SK-N-SH treated with all-trans-retinoic acid at 6 μM for 48 hours (cell line): ENCODE measurements at regions not wholly inside any gene's neighbourhood (a gene's known extent, or its start where the extent isn't known, plus 50 kb on each side); places are given as distances from the start of the nearest gene placed in this dataset.

Experiments
- ATAC-seq: fragments of 200-7000 bp; cut with Tn5 transposase; 3 replicates; pipeline ENCODE4 v1.9.1; 2020; ENCODE audit warnings: mild to moderate bottlenecking, moderate library complexity
- BACH2 ChIP-seq: fragments of 250-450 bp; sonication (Bioruptor Pico); IDR thresholded peaks from 2 replicates; pipeline ENCODE4 v1.9.0; 2021; ENCODE audit warnings: mild to moderate bottlenecking, borderline replicate concordance
- CSDC2 ChIP-seq: fragments of 250-450 bp; sonication (Bioruptor Pico); IDR thresholded peaks from 2 replicates; pipeline ENCODE4 v1.5.0; 2020; ENCODE audit warnings: mild to moderate bottlenecking, moderate library complexity
- ESRRG ChIP-seq: fragments of 250-450 bp; sonication (Bioruptor Pico); IDR thresholded peaks from 2 replicates; pipeline ENCODE4 v1.6.1; 2021; ENCODE audit warnings: mild to moderate bottlenecking
- GLIS3 ChIP-seq: fragments of 250-450 bp; sonication (Bioruptor Pico); IDR thresholded peaks from 2 replicates; pipeline ENCODE4 v1.5.0; 2020; ENCODE audit warnings: mild to moderate bottlenecking, moderate library complexity
- OSR1 ChIP-seq: fragments of 250-450 bp; sonication (Bioruptor Pico); IDR thresholded peaks from 2 replicates; pipeline ENCODE4 v1.8.0; 2022; ENCODE audit warnings: moderate library complexity, mild to moderate bottlenecking, inconsistent platforms
- PPARA ChIP-seq: fragments of 250-450 bp; sonication (Bioruptor Pico); IDR thresholded peaks from 2 replicates; pipeline ENCODE4 v1.5.0; 2020; ENCODE audit warnings: mild to moderate bottlenecking, borderline replicate concordance
- RARB ChIP-seq: fragments of 250-450 bp; sonication (Bioruptor Pico); IDR thresholded peaks from 2 replicates; pipeline ENCODE4 v1.8.0; 2021; ENCODE audit warnings: mild to moderate bottlenecking, moderate library complexity
- SNAI2 ChIP-seq: fragments of 250-450 bp; sonication (Bioruptor Pico); IDR thresholded peaks from 2 replicates; pipeline ENCODE4 v1.5.0; 2020; ENCODE audit warnings: mild to moderate bottlenecking, moderate library complexity
- TOX ChIP-seq: fragments of 250-450 bp; sonication (Bioruptor Pico); IDR thresholded peaks from 2 replicates; pipeline ENCODE4 v1.8.0; 2021; ENCODE audit warnings: mild to moderate bottlenecking, moderate library complexity, borderline replicate concordance
- ZC3H10 ChIP-seq: fragments of 250-450 bp; sonication (Bioruptor Pico); IDR thresholded peaks from 2 replicates; pipeline ENCODE4 v1.5.1; 2021; ENCODE audit warnings: mild to moderate bottlenecking, moderate library complexity
- ZFP3 ChIP-seq: fragments of 250-450 bp; sonication (Bioruptor Pico); IDR thresholded peaks from 2 replicates; pipeline ENCODE4 v1.5.0; 2020; ENCODE audit warnings: mild to moderate bottlenecking, moderate library complexity
- ZFP30 ChIP-seq: fragments of 450-650 bp; formaldehyde crosslinking; IDR thresholded peaks from 2 replicates; pipeline ENCODE4 v1.5.0; 2022; ENCODE audit warnings: mild to moderate bottlenecking, moderate library complexity
- ZNF565 ChIP-seq: fragments of 450-650 bp; formaldehyde crosslinking; conservative IDR thresholded peaks from 2 replicates; pipeline ENCODE4 v1.5.0; 2020; ENCODE audit warnings: low read depth, mild to moderate bottlenecking, moderate library complexity
- ZNF70 ChIP-seq: fragments of 450-650 bp; formaldehyde crosslinking; IDR thresholded peaks from 2 replicates; pipeline ENCODE4 v1.5.0; 2020; ENCODE audit warnings: mild to moderate bottlenecking, moderate library complexity
- ZNF8 ChIP-seq: fragments of 450-650 bp; formaldehyde crosslinking; IDR thresholded peaks from 2 replicates; pipeline ENCODE4 v1.5.0; 2020; ENCODE audit warnings: mild to moderate bottlenecking, moderate library complexity
- TF ChIP-seq, protein P1 (sequence below): fragments of 250-450 bp; sonication (Bioruptor Pico); IDR thresholded peaks from 2 replicates; pipeline ENCODE4 v1.8.0; 2020; ENCODE audit warnings: mild to moderate bottlenecking, moderate library complexity, borderline replicate concordance
- TF ChIP-seq, protein P2 (sequence below): fragments of 250-450 bp; sonication (Bioruptor Pico); IDR thresholded peaks from 2 replicates; pipeline ENCODE4 v1.5.1; 2021; ENCODE audit warnings: mild to moderate bottlenecking, moderate library complexity
- TF ChIP-seq, protein P3 (sequence below): fragments of 250-450 bp; sonication (Bioruptor Pico); IDR thresholded peaks from 2 replicates; pipeline ENCODE4 v1.5.0; 2020; ENCODE audit warnings: mild to moderate bottlenecking, moderate library complexity
- TF ChIP-seq, protein P4 (sequence below): fragments of 250-450 bp; sonication (Bioruptor Pico); IDR thresholded peaks from 2 replicates; pipeline ENCODE4 v1.8.0; 2021; ENCODE audit warnings: low read depth, mild to moderate bottlenecking, moderate library complexity, borderline replicate concordance
- TF ChIP-seq, protein P5 (sequence below): fragments of 250-450 bp; sonication (Bioruptor Pico); IDR thresholded peaks from 2 replicates; pipeline ENCODE4 v1.5.1; 2020; ENCODE audit warnings: low read depth, mild to moderate bottlenecking, moderate library complexity

DNA sequence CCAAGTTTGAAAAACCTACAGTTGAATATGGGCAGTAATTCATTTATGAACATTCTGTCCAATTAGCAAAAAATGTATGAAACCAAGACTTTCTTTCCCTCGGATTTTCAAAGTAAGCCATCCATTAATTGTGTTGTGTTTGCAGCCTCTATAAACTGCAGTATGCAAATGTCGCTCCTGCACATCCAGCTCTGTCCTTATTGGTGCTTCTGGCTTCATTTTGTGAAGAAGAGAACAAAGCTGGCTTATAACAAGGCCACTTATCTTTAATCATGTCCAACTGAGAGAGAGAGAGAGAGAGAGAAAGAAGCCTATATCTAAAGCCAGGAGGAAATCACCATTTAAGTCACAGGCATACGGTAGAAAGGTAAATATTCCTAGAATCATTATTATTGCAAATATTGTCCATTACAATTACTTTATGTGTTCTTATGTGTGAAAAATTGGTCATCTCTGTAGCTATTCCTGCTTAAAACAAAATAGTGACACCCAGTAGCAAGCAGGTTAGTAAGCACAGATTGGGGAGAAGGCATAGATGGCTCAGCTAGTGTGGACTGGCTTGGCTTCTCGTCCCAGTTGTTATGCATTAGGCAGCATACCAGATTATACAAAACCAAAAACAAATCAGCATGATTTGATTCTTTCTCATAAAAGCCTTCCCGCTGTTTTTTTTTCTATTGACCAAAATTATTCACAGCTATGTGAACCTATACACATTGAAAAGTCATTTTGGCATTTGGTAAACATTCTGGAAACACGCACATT is 726.4 kb upstream of the SOX11 start:
- ATAC-seq: no peak
- TF ChIP-seq, protein P1, sequence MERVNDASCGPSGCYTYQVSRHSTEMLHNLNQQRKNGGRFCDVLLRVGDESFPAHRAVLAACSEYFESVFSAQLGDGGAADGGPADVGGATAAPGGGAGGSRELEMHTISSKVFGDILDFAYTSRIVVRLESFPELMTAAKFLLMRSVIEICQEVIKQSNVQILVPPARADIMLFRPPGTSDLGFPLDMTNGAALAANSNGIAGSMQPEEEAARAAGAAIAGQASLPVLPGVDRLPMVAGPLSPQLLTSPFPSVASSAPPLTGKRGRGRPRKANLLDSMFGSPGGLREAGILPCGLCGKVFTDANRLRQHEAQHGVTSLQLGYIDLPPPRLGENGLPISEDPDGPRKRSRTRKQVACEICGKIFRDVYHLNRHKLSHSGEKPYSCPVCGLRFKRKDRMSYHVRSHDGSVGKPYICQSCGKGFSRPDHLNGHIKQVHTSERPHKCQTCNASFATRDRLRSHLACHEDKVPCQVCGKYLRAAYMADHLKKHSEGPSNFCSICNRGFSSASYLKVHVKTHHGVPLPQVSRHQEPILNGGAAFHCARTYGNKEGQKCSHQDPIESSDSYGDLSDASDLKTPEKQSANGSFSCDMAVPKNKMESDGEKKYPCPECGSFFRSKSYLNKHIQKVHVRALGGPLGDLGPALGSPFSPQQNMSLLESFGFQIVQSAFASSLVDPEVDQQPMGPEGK (CRISPR knock-in tag): no peak
- no peak for TF ChIP-seq OSR1 (CRISPR knock-in tag)
- TF ChIP-seq ESRRG (CRISPR knock-in tag): no peak
- no peak for TF ChIP-seq GLIS3 (CRISPR knock-in tag)
- TF ChIP-seq ZC3H10 (CRISPR knock-in tag): no peak
- TF ChIP-seq, protein P2, sequence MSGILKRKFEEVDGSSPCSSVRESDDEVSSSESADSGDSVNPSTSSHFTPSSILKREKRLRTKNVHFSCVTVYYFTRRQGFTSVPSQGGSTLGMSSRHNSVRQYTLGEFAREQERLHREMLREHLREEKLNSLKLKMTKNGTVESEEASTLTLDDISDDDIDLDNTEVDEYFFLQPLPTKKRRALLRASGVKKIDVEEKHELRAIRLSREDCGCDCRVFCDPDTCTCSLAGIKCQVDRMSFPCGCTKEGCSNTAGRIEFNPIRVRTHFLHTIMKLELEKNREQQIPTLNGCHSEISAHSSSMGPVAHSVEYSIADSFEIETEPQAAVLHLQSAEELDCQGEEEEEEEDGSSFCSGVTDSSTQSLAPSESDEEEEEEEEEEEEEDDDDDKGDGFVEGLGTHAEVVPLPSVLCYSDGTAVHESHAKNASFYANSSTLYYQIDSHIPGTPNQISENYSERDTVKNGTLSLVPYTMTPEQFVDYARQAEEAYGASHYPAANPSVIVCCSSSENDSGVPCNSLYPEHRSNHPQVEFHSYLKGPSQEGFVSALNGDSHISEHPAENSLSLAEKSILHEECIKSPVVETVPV (CRISPR knock-in tag): no peak
- TF ChIP-seq, protein P3, sequence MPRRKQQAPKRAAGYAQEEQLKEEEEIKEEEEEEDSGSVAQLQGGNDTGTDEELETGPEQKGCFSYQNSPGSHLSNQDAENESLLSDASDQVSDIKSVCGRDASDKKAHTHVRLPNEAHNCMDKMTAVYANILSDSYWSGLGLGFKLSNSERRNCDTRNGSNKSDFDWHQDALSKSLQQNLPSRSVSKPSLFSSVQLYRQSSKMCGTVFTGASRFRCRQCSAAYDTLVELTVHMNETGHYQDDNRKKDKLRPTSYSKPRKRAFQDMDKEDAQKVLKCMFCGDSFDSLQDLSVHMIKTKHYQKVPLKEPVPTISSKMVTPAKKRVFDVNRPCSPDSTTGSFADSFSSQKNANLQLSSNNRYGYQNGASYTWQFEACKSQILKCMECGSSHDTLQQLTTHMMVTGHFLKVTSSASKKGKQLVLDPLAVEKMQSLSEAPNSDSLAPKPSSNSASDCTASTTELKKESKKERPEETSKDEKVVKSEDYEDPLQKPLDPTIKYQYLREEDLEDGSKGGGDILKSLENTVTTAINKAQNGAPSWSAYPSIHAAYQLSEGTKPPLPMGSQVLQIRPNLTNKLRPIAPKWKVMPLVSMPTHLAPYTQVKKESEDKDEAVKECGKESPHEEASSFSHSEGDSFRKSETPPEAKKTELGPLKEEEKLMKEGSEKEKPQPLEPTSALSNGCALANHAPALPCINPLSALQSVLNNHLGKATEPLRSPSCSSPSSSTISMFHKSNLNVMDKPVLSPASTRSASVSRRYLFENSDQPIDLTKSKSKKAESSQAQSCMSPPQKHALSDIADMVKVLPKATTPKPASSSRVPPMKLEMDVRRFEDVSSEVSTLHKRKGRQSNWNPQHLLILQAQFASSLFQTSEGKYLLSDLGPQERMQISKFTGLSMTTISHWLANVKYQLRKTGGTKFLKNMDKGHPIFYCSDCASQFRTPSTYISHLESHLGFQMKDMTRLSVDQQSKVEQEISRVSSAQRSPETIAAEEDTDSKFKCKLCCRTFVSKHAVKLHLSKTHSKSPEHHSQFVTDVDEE (CRISPR knock-in tag): no peak
- no peak for TF ChIP-seq SNAI2 (CRISPR knock-in tag)
- TF ChIP-seq ZNF8 (CRISPR knock-in tag): no peak
- no peak for TF ChIP-seq PPARA
- TF ChIP-seq ZNF565 (CRISPR knock-in tag): no peak
- TF ChIP-seq, protein P4, sequence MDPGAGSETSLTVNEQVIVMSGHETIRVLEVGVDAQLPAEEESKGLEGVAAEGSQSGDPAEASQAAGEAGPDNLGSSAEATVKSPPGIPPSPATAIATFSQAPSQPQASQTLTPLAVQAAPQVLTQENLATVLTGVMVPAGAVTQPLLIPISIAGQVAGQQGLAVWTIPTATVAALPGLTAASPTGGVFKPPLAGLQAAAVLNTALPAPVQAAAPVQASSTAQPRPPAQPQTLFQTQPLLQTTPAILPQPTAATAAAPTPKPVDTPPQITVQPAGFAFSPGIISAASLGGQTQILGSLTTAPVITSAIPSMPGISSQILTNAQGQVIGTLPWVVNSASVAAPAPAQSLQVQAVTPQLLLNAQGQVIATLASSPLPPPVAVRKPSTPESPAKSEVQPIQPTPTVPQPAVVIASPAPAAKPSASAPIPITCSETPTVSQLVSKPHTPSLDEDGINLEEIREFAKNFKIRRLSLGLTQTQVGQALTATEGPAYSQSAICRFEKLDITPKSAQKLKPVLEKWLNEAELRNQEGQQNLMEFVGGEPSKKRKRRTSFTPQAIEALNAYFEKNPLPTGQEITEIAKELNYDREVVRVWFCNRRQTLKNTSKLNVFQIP (CRISPR knock-in tag): no peak
- TF ChIP-seq RARB (CRISPR knock-in tag): no peak
- TF ChIP-seq ZFP3 (CRISPR knock-in tag): no peak
- TF ChIP-seq, protein P5, sequence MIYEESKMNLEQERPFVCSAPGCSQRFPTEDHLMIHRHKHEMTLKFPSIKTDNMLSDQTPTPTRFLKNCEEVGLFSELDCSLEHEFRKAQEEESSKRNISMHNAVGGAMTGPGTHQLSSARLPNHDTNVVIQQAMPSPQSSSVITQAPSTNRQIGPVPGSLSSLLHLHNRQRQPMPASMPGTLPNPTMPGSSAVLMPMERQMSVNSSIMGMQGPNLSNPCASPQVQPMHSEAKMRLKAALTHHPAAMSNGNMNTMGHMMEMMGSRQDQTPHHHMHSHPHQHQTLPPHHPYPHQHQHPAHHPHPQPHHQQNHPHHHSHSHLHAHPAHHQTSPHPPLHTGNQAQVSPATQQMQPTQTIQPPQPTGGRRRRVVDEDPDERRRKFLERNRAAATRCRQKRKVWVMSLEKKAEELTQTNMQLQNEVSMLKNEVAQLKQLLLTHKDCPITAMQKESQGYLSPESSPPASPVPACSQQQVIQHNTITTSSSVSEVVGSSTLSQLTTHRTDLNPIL (CRISPR knock-in tag): no peak
- no peak for TF ChIP-seq CSDC2 (CRISPR knock-in tag)
- no peak for TF ChIP-seq ZNF70 (CRISPR knock-in tag)

DNA sequence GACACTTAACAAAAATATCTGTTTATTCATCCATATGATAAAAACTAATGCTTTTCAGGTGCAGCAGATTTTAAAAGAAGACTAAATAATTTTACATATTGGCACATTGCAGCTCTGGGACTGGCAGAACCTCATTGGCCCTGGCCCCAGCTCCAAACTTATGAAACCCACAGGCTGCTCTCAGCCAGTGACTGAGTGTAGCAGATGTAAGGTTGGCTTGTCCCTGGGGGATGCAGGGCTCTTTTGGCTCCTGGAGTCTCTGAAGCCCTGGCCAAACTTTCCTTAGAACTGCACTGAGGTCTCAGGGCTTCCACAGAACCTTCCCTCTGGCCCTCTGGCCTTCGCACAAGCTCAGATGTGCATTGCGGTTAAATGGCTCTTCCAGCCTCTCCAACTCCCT is 725.0 kb upstream of the SOX11 start:
- ATAC-seq: no peak
- TF ChIP-seq ZNF8 (CRISPR knock-in tag) (no peak), ZC3H10 (CRISPR knock-in tag) (no peak), ZFP30 (CRISPR knock-in tag) (no peak), BACH2 (CRISPR knock-in tag) (no peak), ZNF70 (CRISPR knock-in tag) (no peak), PPARA (no peak), OSR1 (CRISPR knock-in tag) (no peak), GLIS3 (CRISPR knock-in tag) (no peak), TOX (CRISPR knock-in tag) (no peak), CSDC2 (CRISPR knock-in tag) (no peak), ZNF565 (CRISPR knock-in tag) (no peak)
- TF ChIP-seq, protein P1 (CRISPR knock-in tag): no peak
- TF ChIP-seq, protein P3 (CRISPR knock-in tag): no peak
- TF ChIP-seq, protein P2 (CRISPR knock-in tag): no peak
- TF ChIP-seq, protein P5 (CRISPR knock-in tag): no peak
